SK-N-SH (cell line): ENCODE measurements at regions not wholly inside any gene's neighbourhood (a gene's known extent, or its start where the extent isn't known, plus 50 kb on each side); places are given as distances from the start of the nearest gene placed in this dataset.
A peak's percentile ranks its signal among the peaks of the same experiment; 100 is the strongest.

ENCODE experiments used
- CTCF ChIA-PET: fragments of 300-600, 350-600 bp; formaldehyde crosslinking; extraction: SDS; loops from one replicate; lab custom pipeline; 2021; lab: Yijun Ruan, JAX
- POLR2A ChIA-PET: fragments of 350-600 bp; sonication (Branson Sonifier 250); formaldehyde crosslinking; extraction: SDS; loops from one replicate; lab custom pipeline; 2020; ENCODE audit warnings: antibody characterized with exemption, inconsistent platforms; lab: Yijun Ruan, JAX
- DNase-seq: peaks from one replicate; pipeline ENCODE4 v3.0.0; 2012
- H2AFZ ChIP-seq: fragments of 200-600 bp; sonication (generic); 2 replicates; pipeline ENCODE4 v1.8.1; 2016; ENCODE audit warnings: antibody characterized with exemption, mild to moderate bottlenecking, low read depth
- H3F3A ChIP-seq: fragments of 200-600 bp; sonication (generic); replicated peaks from 2 replicates; pipeline ENCODE3; 2016; ENCODE audit warnings: antibody characterized with exemption, mild to moderate bottlenecking; ENCODE audit not compliant: insufficient read depth
- H3K27ac ChIP-seq, 2 experiments: fragments of 200-500 bp in 1 of 2; fragments of 200-600 bp in 1 of 2; sonication (Bioruptor generic) in 1 of 2; sonication (generic), shearing (Covaris generic) in 1 of 2; 2 replicates each; pipeline versions ENCODE4 v1.5.1 to v1.6.1; 2014 to 2016; ENCODE audit warnings: low read depth in 2 of 2, inconsistent platforms in 1 of 2, low read length in 1 of 2, mild to moderate bottlenecking in 1 of 2, mixed read lengths in 1 of 2
- H3K27me3 ChIP-seq: fragments of 200-600 bp; sonication (generic), shearing (Covaris generic); 2 replicates; pipeline ENCODE4 v1.6.1; 2016; ENCODE audit warnings: mixed run types; ENCODE audit not compliant: insufficient read depth
- H3K36me3 ChIP-seq, 2 experiments: fragments of 200-500 bp in 1 of 2; fragments of 200-600 bp in 1 of 2; sonication (Bioruptor generic) in 1 of 2; sonication (generic) in 1 of 2; replicated peaks in 1 of 2; 2 replicates each; pipeline versions ENCODE3 to v1.5.1; 2014 to 2016; ENCODE audit warnings: low read length in 1 of 2, mild to moderate bottlenecking in 1 of 2; ENCODE audit not compliant: insufficient read depth in 2 of 2, control insufficient read depth in 1 of 2
- H3K4me1 ChIP-seq, 2 experiments: fragments of 200-500 bp in 1 of 2; fragments of 200-600 bp in 1 of 2; sonication (Bioruptor generic) in 1 of 2; sonication (generic), shearing (Covaris generic) in 1 of 2; 2 replicates each; pipeline versions ENCODE4 v1.5.1 to v1.6.1; 2014 to 2016; ENCODE audit warnings: low read depth in 1 of 2, low read length in 1 of 2, mixed run types in 1 of 2; ENCODE audit not compliant: insufficient read depth in 2 of 2, control insufficient read depth in 1 of 2
- H3K4me2 ChIP-seq: fragments of 200-600 bp; sonication (generic), shearing (Covaris generic); 2 replicates; pipeline ENCODE4 v1.6.1; 2017; ENCODE audit warnings: mixed run types
- H3K4me3 ChIP-seq, 2 experiments: fragments of 200-500 bp in 1 of 2; fragments of 200-600 bp in 1 of 2; sonication (Bioruptor generic) in 1 of 2; sonication (generic), shearing (Covaris generic) in 1 of 2; 2 replicates each; pipeline versions ENCODE4 v1.5.1 to v1.8.1; 2014 to 2016; ENCODE audit warnings: low read depth in 2 of 2, inconsistent platforms in 1 of 2, low read length in 1 of 2, mild to moderate bottlenecking in 1 of 2, mixed read lengths in 1 of 2, moderate library complexity in 1 of 2
- H3K79me2 ChIP-seq: fragments of 200-600 bp; sonication (generic); 2 replicates; pipeline ENCODE4 v1.8.1; 2017; ENCODE audit warnings: mild to moderate bottlenecking; ENCODE audit not compliant: insufficient read depth
- H3K9ac ChIP-seq: fragments of 200-600 bp; sonication (generic); 2 replicates; pipeline ENCODE4 v1.6.1; 2017; ENCODE audit warnings: mixed run types
- H3K9me2 ChIP-seq: fragments of 200-600 bp; sonication (generic); 2 replicates; pipeline ENCODE4 v1.6.1; 2017; ENCODE audit warnings: mixed run types
- H3K9me3 ChIP-seq: fragments of 200-600 bp; sonication (generic); 2 replicates; pipeline ENCODE4 v1.6.1; 2017; ENCODE audit warnings: mixed run types, mild to moderate bottlenecking, moderate library complexity
- H4K20me1 ChIP-seq: fragments of 200-600 bp; sonication (generic); 2 replicates; pipeline ENCODE4 v1.6.1; 2017; ENCODE audit warnings: mild to moderate bottlenecking, mixed run types; ENCODE audit not compliant: insufficient read depth
- CHD2 ChIP-seq: fragments of 150-350 bp; IDR thresholded peaks from 2 replicates; pipeline ENCODE4 v1.6.1; 2018; ENCODE audit warnings: low read length; ENCODE audit not compliant: partially characterized antibody
- CTCF ChIP-seq: fragments of 200-600 bp; sonication (generic); IDR thresholded peaks from 2 replicates; pipeline ENCODE4 v1.6.1; 2017; ENCODE audit warnings: antibody characterized with exemption, mild to moderate bottlenecking, moderate library complexity
- ELF1 ChIP-seq: IDR thresholded peaks from 2 replicates; pipeline ENCODE4 v1.4.0; 2012
- EP300 ChIP-seq, 2 experiments: IDR thresholded peaks; 2 replicates each; pipeline versions ENCODE4 v1.4.0 to v1.6.1; 2012; ENCODE audit warnings: borderline replicate concordance in 1 of 2, low read depth in 1 of 2, low read length in 1 of 2
- EZH2phosphoT487 ChIP-seq: fragments of 200-600 bp; sonication (generic); IDR thresholded peaks from 2 replicates; pipeline ENCODE4 v1.6.1; 2017; ENCODE audit warnings: low read depth, mixed run types, mild to moderate bottlenecking, antibody characterized with exemption, moderate library complexity, borderline replicate concordance
- FOSL2 ChIP-seq: IDR thresholded peaks from 2 replicates; pipeline ENCODE4 v1.4.0; 2012; ENCODE audit warnings: low read depth, mild to moderate bottlenecking, moderate library complexity, borderline replicate concordance
- FOXJ3 ChIP-seq: sonication (generic); formaldehyde crosslinking; IDR thresholded peaks from 2 replicates; pipeline ENCODE4 v1.5.1; 2020; ENCODE audit warnings: mild to moderate bottlenecking, missing genetic modification reagents
- GABPA ChIP-seq: IDR thresholded peaks from 2 replicates; pipeline ENCODE4 v1.4.0; 2012; ENCODE audit warnings: low read depth, mild to moderate bottlenecking
- JUND ChIP-seq: IDR thresholded peaks from 2 replicates; pipeline ENCODE4 v1.4.0; 2012
- MAX ChIP-seq: IDR thresholded peaks from 2 replicates; pipeline ENCODE4 v1.4.0; 2012; ENCODE audit warnings: low read depth
- MEF2A ChIP-seq: IDR thresholded peaks from 2 replicates; pipeline ENCODE4 v1.4.0; 2012; ENCODE audit warnings: low read depth, borderline replicate concordance
- MXI1 ChIP-seq: IDR thresholded peaks from 2 replicates; pipeline ENCODE4 v1.6.1; 2012; ENCODE audit warnings: mild to moderate bottlenecking, low read depth, low read length, improper control_type of control experiment
- NFIC ChIP-seq: IDR thresholded peaks from 2 replicates; pipeline ENCODE4 v1.4.0; 2012; ENCODE audit warnings: borderline replicate concordance
- NRF1 ChIP-seq: IDR thresholded peaks from 2 replicates; pipeline ENCODE4 v1.6.1; 2012; ENCODE audit warnings: low read depth, mild to moderate bottlenecking, low read length
- PBX3 ChIP-seq: IDR thresholded peaks from 2 replicates; pipeline ENCODE4; 2012
- RAD21 ChIP-seq: IDR thresholded peaks from 2 replicates; pipeline ENCODE4 v1.6.1; 2012; ENCODE audit warnings: mild to moderate bottlenecking, low read length
- SMC3 ChIP-seq: IDR thresholded peaks from 2 replicates; pipeline ENCODE4 v1.6.1; 2012; ENCODE audit warnings: low read depth, low read length, improper control_type of control experiment
- TCF12 ChIP-seq: IDR thresholded peaks from 2 replicates; pipeline ENCODE4 v1.4.0; 2012
- WGBS: methylation state at CpG from one replicate; pipeline ENCODE4 v1.1.6; 2017; ENCODE audit warnings: low lambda C conversion rate; 5-methylcytosine and 5-hydroxymethylcytosine counted together

- H3K27me3 ChIP-seq = no peaks in the 10 kb centered on the region
- no peak overlapping the region for H3K4me3 ChIP-seq
- no peak for DNase-seq
- H3K27ac ChIP-seq = no peak overlapping the region; a peak in 1 of 4 replicates
- H3K4me1 ChIP-seq = peaks cover 6 to 20% of the 10 kb centered on the region in 2 experiments; a peak in 3 of 4 replicates
- H3K36me3 ChIP-seq = no peaks in the 10 kb centered on the region
- CTCF ChIA-PET = interaction anchor here (0.8 kb wide), 1 partner anchor 33 kb away, joined by 3 read pairs; no protein-coding TSS in a partner anchor
- H3F3A ChIP-seq = peaks cover 19% of the 10 kb centered on the region
- no peaks in the 10 kb centered on the region for H3K9me2 ChIP-seq
- 90% methylated on average over 3 of the region's 3 CpGs for WGBS
- no peak overlapping the region for H3K4me2 ChIP-seq
- no peaks in the 10 kb centered on the region for H3K79me2 ChIP-seq
- no peak overlapping the region for H2AFZ ChIP-seq
- POLR2A ChIA-PET = no interaction called here
- H4K20me1 ChIP-seq = no peaks in the 10 kb centered on the region
- H3K9me3 ChIP-seq = no peaks in the 10 kb centered on the region
- TF ChIP-seq NRF1 (no peak), FOSL2 (peak; percentile 18; the same call in 1 of the 2 replicates)
- no peak overlapping the region for H3K9ac ChIP-seq
Measured at GRCh38 chr1:60130703-60131102, 57.1 kb upstream of the C1orf87 start.

GRCh38 chr1:60129911-60130310 lies 56.3 kb upstream of the C1orf87 start:
- TF ChIP-seq MAX (peak; percentile 54; the same call in 1 of the 2 replicates), PBX3 (no peak), RAD21 (peak; percentile 43), CTCF (peak; percentile 43), ELF1 (no peak)
- H3K27ac ChIP-seq = no peak overlapping the region
- peaks cover 19% of the 10 kb centered on the region for H3F3A ChIP-seq
- peaks cover 6 to 15% of the 10 kb centered on the region in 2 experiments; a peak in 3 of 4 replicates for H3K4me1 ChIP-seq
- H3K27me3 ChIP-seq = no peaks in the 10 kb centered on the region
- ChIA-PET CTCF (interaction anchor here (0.6 to 1.4 kb wide), 5 partner anchors 34 to 451 kb away, joined by 3 to 5 read pairs (median 3); no protein-coding TSS in a partner anchor), POLR2A (no interaction called here)
- H3K9me2 ChIP-seq = no peaks in the 10 kb centered on the region
- no peaks in the 10 kb centered on the region for H4K20me1 ChIP-seq
- no peak overlapping the region for H2AFZ ChIP-seq
- H3K9me3 ChIP-seq = no peaks in the 10 kb centered on the region
- H3K4me3 ChIP-seq = no peak overlapping the region
- no peak overlapping the region for H3K9ac ChIP-seq
- no peaks in the 10 kb centered on the region for H3K36me3 ChIP-seq
- DNase-seq = no peak
- 72% methylated on average over 4 of the region's 4 CpGs for WGBS
- no peaks in the 10 kb centered on the region for H3K79me2 ChIP-seq
- no peak overlapping the region for H3K4me2 ChIP-seq

- Histone ChIP-seq H3K9me3 (no peaks in the 10 kb centered on the region), H3K27me3 (no peaks in the 10 kb centered on the region), H3K4me1 (no peaks in the 10 kb centered on the region; a peak in 1 of 4 replicates), H3K27ac (no peak overlapping the region), H3K9me2 (no peaks in the 10 kb centered on the region), H3K9ac (no peak overlapping the region), H4K20me1 (no peaks in the 10 kb centered on the region), H3K4me2 (no peak overlapping the region), H3K36me3 (no peaks in the 10 kb centered on the region), H3K79me2 (no peaks in the 10 kb centered on the region), H3F3A (no peaks in the 10 kb centered on the region), H2AFZ (no peak overlapping the region), H3K4me3 (no peak overlapping the region)
- WGBS = 75% methylated on average over 3 of the region's 3 CpGs
- ChIA-PET POLR2A (no interaction called here), CTCF (interaction anchor here (0.8 to 1.7 kb wide), 2 partner anchors 37 to 150 kb away, joined by 3 to 4 read pairs; no protein-coding TSS in a partner anchor)
- no peak for DNase-seq
- peak; percentile 28; the same call in 1 of the 2 replicates for TF ChIP-seq SMC3
- TF ChIP-seq MXI1 = no peak
- TF ChIP-seq MEF2A = no peak
- TF ChIP-seq TCF12 = no peak
- TF ChIP-seq EP300 (IDR thresholded peaks at IDR 0.05; ENCODE audit: borderline replicate concordance in 1 of 2, low read depth in 1 of 2, low read length in 1 of 2) = no peak
- no peak for TF ChIP-seq FOXJ3 (CRISPR knock-in tag)
- TF ChIP-seq CHD2 = no peak
- no peak for TF ChIP-seq GABPA
- no peak for TF ChIP-seq FOSL2
- TF ChIP-seq EZH2phosphoT487 = no peak
- TF ChIP-seq CTCF = 0 out of 2 replicates have a peak, but pooled peaks have one; percentile 16
- peak; percentile 50 for TF ChIP-seq RAD21
- TF ChIP-seq NFIC = no peak
- TF ChIP-seq JUND = no peak
Measured at GRCh38 chr1:60126723-60127122, 53.2 kb upstream of the C1orf87 start.
